Natural killer cell treated with Interleukin-12 subunit alpha and Interleukin-12 subunit beta and Interleukin-15 and Interleukin-18, amount 100 ng/mL, for 72 hours (primary cell): ENCODE measurements at regions not wholly inside any gene's neighbourhood (a gene's known extent, or its start where the extent isn't known, plus 50 kb on each side); places are given as distances from the start of the nearest gene placed in this dataset.
A peak's percentile ranks its signal among the peaks of the same experiment; 100 is the strongest.
"Not testable (repeated sequence)": the region's sequence is repeated elsewhere in the genome, so short reads cannot be mapped to it uniquely, and the experiment has no call there.

Experiments
- ATAC-seq, 2 donors: fragments of 150-1000 bp; cut with Tn5 transposase in 1 of 2; sonication (Bioruptor Pico), chemical (Tn5 transposase) in 1 of 2; 2 replicates each; pipeline ENCODE4 v1.10.0; 2021
- DNase-seq: peaks from one replicate; pipeline ENCODE4 v3.0.0; 2022; ENCODE audit warnings: low spot score
- H3K27ac Mint-ChIP-seq, 2 donors: 1 replicate in 1 of 2; 2 replicates in 1 of 2; pipeline ENCODE4 v1.8.0; 2022; ENCODE audit warnings: mixed read lengths in 2 of 2, mild to moderate bottlenecking in 1 of 2, moderate library complexity in 1 of 2
- H3K27me3 Mint-ChIP-seq, 2 donors: 1 replicate in 1 of 2; 2 replicates in 1 of 2; pipeline ENCODE4 v1.8.0; 2022; ENCODE audit warnings: mixed read lengths in 2 of 2
- H3K36me3 Mint-ChIP-seq: one replicate; pipeline ENCODE4 v1.8.0; 2022; ENCODE audit warnings: mixed read lengths
- H3K4me1 Mint-ChIP-seq, 2 donors: 1 replicate in 1 of 2; 2 replicates in 1 of 2; pipeline ENCODE4 v1.8.0; 2022; ENCODE audit warnings: low read depth in 2 of 2, mixed read lengths in 2 of 2, mild to moderate bottlenecking in 1 of 2
- H3K4me3 Mint-ChIP-seq: one replicate; pipeline ENCODE4 v1.8.0; 2022; ENCODE audit warnings: mixed read lengths
- H3K9me3 Mint-ChIP-seq: 2 replicates; pipeline ENCODE4 v1.8.0; 2022; ENCODE audit warnings: mixed read lengths

DNA sequence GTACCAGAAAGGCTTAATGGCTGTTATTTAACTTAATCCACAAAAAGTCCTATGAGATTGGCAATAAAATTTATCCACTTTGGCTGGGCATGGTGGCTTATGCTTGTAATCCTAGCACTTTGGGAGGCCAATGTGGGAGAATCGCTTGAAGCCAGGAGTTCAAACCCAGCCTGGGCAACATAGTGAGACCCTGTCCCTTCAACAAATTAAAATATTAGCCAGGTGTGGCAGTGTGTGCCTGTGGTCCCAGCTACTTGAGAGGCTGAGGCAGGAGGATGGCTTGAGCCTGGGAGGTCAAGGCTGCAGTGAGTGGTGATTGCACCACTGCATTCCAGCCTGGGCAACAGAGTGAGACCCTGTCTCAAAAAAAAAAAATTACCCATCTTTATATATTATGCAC lies 193.4 kb upstream of the GATA6 start:
- H3K36me3 Mint-ChIP-seq, H3K4me1 Mint-ChIP-seq, H3K27me3 Mint-ChIP-seq, ATAC-seq, H3K27ac Mint-ChIP-seq, H3K4me3 Mint-ChIP-seq, DNase-seq, H3K9me3 Mint-ChIP-seq: not testable (repeated sequence)

DNA sequence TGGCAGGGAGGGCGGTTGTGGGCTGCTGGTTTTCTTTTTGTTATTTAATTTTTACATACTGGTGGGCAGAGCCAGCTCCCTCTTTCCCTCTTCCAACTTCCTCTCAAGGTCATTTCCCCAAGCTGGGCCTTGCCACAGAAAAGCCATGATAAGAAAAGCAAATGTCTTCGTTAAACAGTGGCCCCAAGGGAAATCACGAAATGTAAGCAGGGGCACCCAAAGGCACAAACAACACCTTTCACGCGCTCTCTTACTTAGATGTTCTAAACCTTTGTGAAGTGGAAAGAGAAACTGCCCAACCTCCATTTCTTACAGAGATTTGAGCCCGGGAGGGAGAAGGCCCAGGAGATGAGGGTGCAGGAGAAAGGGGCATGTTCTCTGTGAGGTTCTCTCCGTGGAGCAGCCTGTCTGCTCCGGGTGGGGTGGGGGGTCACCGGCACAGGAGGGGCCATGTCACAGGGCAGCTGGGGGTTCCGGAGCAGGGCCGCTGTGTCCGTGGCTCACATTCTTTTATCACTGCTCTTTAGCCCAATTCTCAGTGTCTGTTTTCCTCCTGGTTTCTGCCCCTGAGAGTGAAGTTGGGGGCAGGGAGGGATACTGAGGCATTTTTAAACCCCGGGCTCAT lies 190.7 kb upstream of the GATA6 start:
- no peaks in the 10 kb centered on the region for H3K36me3 Mint-ChIP-seq
- no peaks in the 10 kb centered on the region for H3K9me3 Mint-ChIP-seq
- H3K27me3 Mint-ChIP-seq: peaks cover 0 to 5% of the 10 kb centered on the region in 2 donors
- ATAC-seq: no peak
- H3K4me1 Mint-ChIP-seq: no peaks in the 10 kb centered on the region
- H3K4me3 Mint-ChIP-seq: no peak overlapping the region
- H3K27ac Mint-ChIP-seq: no peak overlapping the region
- DNase-seq: no peak

DNA sequence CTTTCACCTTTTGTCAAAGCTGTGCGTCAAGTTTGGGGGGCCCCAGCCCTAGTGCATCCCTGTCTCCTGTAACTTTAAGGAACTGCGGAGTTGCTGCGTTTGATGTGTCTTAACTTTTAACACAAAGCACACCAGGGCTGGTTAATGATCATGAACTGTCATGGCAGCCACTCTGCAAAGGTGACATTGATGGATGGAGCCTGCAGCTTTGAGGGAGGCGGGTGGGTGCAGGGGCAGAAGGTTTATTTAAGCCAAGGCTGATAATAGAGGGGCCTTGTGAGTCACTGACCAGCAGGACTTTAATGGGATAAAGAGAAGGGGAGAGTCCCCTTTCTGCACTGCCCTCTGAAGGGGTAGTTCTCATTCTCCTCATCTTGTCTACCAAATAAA lies 190.2 kb upstream of the GATA6 start:
- Mint-ChIP-seq H3K4me1 (no peaks in the 10 kb centered on the region), H3K27me3 (peaks cover 0 to 9% of the 10 kb centered on the region in 2 donors), H3K36me3 (no peaks in the 10 kb centered on the region), H3K4me3 (no peak overlapping the region), H3K27ac (no peak overlapping the region), H3K9me3 (no peaks in the 10 kb centered on the region)
- DNase-seq: no peak
- no peak for ATAC-seq

DNA sequence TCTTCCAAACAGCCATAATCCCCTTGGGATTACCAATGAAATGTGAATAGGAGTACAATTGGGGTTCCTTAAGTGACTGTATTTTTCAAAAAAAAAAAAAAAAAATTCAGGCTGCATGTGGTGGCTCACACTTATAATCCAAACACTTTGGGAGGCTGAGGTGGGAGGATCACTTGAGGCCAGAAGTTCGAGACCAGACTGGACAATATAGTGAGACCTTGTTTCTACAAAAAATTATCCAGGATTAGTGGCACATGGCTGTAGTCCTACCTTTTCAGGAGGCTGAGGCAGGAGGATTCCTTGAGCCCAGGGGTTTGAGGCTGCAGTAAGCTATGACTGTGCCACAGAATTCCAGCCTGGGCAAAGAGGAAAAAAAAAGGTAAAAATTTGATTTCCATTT lies 189.6 kb upstream of the GATA6 start:
- Mint-ChIP-seq H3K4me3 (no peak overlapping the region), H3K27me3 (peaks cover 1 to 9% of the 10 kb centered on the region in 2 donors), H3K4me1 (no peaks in the 10 kb centered on the region), H3K36me3 (no peaks in the 10 kb centered on the region), H3K27ac (no peak overlapping the region), H3K9me3 (no peaks in the 10 kb centered on the region)
- DNase-seq: no peak
- no peak for ATAC-seq

DNA sequence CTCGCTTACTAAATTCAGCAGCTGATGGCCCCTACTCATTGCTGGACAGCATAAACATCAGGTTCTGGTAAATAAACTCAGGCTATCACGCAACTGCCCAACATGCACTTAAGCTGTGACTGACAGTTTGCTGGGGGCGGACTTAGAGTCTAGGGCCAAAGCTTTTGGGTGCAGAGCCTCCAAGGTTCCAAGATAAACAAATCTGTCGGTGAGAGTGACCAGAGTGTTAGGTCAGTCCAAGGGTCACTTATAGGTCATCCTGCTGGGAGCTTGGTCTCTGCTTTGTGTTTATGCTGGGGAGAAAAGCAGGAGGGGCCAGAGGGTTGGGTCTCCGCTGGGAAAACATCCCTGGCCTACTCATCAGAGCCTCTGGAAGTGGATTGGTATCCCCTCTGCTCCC lies 188.6 kb upstream of the GATA6 start:
- Mint-ChIP-seq H3K27me3 (peaks cover 8 to 11% of the 10 kb centered on the region in 2 donors), H3K27ac (no peak overlapping the region), H3K9me3 (no peaks in the 10 kb centered on the region), H3K36me3 (no peaks in the 10 kb centered on the region), H3K4me1 (no peaks in the 10 kb centered on the region), H3K4me3 (no peak overlapping the region)
- DNase-seq: no peak
- no peak for ATAC-seq

DNA sequence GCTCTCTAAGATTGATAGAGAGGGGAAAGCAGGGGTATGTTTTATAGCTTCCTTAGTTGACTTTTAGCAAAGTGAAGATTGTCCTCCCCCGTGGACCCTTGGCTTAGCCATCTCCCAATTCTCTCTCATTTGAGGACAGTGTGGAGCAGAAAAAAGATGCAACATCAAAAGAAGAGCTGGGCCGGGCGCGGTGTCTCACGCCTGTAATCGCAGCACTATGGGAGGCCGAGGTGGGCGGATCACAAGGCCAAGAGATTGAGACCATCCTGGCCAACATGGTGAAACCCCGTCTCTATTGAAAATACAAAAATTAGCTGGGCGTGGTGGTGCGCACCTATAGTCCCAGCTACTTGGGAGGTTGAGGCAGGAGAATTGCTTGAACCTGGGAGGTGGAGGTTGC lies 187.9 kb upstream of the GATA6 start:
- H3K27ac Mint-ChIP-seq, ATAC-seq, H3K4me1 Mint-ChIP-seq: not testable (repeated sequence)

DNA sequence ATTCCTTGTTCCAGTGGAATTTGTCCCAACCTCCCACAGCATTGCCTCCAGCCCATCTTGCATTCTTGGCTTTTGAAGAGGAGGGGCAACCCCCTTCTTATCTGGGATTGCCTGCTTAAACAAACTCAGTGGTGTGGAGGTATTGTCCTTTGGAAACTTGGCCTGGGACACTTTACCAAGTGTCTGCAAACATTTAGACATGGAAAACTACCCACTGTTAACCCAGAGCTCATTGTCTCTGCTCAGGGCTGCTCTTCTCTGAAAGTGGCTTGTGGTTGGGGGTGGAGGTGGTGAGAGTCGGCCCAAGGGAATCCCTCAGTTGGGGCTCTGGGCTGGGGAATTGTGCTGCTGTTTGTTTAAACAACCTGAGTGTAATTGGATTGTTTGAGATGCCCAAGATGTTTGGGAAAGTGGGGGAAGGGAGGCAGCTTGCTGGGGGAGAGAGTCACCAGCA lies 178.3 kb upstream of the GATA6 start:
- no peaks in the 10 kb centered on the region for H3K9me3 Mint-ChIP-seq
- H3K4me3 Mint-ChIP-seq: no peak overlapping the region
- H3K4me1 Mint-ChIP-seq: no peaks in the 10 kb centered on the region
- no peaks in the 10 kb centered on the region for H3K36me3 Mint-ChIP-seq
- no peak for ATAC-seq
- peaks cover 26 to 34% of the 10 kb centered on the region in 2 donors for H3K27me3 Mint-ChIP-seq
- H3K27ac Mint-ChIP-seq: no peak overlapping the region
- no peak for DNase-seq

More for the DNA sequence above, 187.9 kb upstream of the GATA6 start:
- not testable (repeated sequence) for H3K9me3 Mint-ChIP-seq, H3K4me3 Mint-ChIP-seq, DNase-seq, H3K36me3 Mint-ChIP-seq
- peaks cover 8 to 11% of the 10 kb centered on the region in 2 donors for H3K27me3 Mint-ChIP-seq

DNA sequence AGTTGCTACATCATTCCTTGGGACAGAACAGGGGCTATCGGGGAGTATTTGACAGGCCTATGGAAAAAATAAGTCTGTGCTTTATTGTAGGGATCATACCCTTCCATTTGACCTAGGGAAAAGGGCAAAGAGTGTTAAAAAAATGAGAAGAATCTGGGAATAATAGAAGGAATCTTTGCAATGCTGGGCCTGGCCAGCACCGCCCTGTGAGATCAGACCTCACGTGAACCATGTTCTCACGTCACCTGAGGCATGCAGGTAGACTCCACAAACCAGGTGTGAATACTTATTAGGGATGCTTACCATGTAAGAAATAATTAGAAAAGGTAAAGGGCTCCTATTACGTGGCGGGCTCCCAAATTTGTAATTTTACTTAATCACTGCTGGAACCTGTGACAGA lies 177.5 kb upstream of the GATA6 start:
- Mint-ChIP-seq H3K27ac (no peak overlapping the region), H3K36me3 (no peaks in the 10 kb centered on the region), H3K9me3 (no peaks in the 10 kb centered on the region), H3K27me3 (peaks cover 25 to 34% of the 10 kb centered on the region in 2 donors), H3K4me3 (no peak overlapping the region), H3K4me1 (no peaks in the 10 kb centered on the region)
- ATAC-seq (no peak), DNase-seq (no peak)

DNA sequence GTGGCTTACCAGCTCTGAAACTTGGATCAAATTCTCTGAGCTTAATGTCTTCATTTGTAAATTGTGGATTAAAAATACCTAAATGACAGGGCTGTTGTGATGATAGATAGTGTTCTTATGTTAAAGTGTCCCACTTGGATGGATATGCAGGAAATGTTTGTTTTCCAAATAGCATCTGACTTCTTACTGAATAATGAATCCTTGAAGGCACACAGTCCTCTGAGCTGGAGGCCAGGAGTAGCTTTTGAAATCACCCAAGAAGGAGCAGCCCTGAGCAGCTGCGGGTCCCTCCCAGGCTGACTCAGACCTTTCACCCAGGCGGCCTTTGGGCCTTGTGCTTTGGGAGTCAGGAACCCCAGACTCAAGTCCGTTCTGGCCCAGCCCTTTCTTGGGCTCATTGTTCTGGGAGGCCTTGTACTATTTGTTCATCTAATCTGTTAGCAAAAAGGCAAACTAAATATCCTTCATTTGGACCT lies 173.0 kb upstream of the GATA6 start:
- Mint-ChIP-seq H3K36me3 (no peaks in the 10 kb centered on the region), H3K4me3 (no peak overlapping the region), H3K27me3 (peaks cover 8 to 18% of the 10 kb centered on the region in 2 donors), H3K27ac (no peak overlapping the region), H3K4me1 (peaks cover 4 to 5% of the 10 kb centered on the region in 2 donors), H3K9me3 (no peaks in the 10 kb centered on the region)
- DNase-seq (no peak), ATAC-seq (no peak)

DNA sequence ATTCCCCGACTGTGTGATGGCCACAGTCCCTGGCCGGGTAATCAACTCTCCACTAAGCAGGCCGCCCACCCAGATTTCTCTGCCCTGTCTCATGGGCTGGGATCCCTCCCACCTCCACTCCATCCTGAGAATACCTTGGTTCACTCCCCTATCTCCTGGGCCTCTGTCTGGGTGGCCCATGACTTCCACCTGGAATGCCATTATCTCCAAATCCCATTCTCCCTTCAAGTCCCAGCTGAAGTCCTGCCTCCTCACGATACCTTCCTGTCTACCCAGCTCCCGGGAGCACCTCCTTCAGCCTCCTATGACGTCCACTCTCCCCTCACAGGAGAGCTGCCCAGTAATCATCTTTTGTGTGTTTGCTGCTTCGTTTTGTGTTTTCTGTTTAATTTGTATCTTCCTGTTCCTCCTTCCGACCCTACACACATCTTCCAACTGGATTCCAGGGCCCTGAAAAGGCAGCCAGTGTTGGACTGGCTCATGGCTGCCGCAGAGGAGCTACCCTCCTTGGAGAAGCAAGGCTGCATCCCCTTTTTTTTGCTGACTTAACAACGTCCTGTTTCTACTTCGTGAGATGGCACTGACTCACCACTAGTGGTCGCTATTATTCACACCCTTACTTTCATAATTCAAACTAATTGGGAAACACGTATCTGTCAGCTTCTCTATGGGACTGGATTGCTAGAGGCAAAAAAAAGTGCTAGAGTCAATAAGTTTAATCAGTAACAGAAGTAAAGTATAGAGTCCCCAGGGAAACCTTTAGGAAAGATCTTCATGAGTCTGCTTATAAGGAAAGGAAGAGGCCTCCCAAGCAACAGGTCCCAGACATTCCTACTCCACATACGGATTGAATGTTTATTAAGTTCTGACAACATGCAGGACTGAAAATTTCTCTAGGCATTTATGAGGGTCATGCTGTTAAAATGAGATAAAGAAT lies 171.9 kb upstream of the GATA6 start:
- peak; percentile 68 for DNase-seq
- Mint-ChIP-seq H3K4me3 (no peak overlapping the region), H3K4me1 (peaks cover 4 to 5% of the 10 kb centered on the region in 2 donors), H3K27me3 (peaks cover 4 to 7% of the 10 kb centered on the region in 2 donors), H3K9me3 (no peaks in the 10 kb centered on the region), H3K36me3 (no peaks in the 10 kb centered on the region), H3K27ac (no peak overlapping the region)
- ATAC-seq: peak; percentile 43 to 62

DNA sequence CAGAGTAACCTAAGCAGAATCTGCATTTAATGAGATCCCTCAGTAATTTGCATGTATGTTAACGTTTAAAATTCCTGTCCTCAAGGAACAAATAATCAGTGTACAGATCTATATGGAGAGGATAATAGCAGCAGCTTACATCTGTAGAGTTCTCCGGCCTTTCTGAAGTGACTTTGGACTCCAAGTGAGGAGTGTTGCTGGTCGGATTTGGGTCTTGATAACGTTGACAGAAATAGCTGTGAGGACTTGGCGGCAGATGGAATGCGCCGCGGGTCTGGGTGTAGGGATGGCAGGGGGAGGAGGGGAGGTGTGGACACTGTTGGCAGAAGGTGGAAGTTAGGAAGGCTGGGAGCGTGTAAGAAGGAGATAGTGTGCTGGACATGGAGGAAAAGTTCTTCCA lies 170.9 kb upstream of the GATA6 start:
- Mint-ChIP-seq H3K36me3 (no peaks in the 10 kb centered on the region), H3K27me3 (peaks cover 6% of the 10 kb centered on the region in 2 donors), H3K4me3 (no peak overlapping the region), H3K9me3 (no peaks in the 10 kb centered on the region), H3K4me1 (peaks cover 4 to 5% of the 10 kb centered on the region in 2 donors), H3K27ac (no peak overlapping the region)
- ATAC-seq (no peak), DNase-seq (no peak)

DNA sequence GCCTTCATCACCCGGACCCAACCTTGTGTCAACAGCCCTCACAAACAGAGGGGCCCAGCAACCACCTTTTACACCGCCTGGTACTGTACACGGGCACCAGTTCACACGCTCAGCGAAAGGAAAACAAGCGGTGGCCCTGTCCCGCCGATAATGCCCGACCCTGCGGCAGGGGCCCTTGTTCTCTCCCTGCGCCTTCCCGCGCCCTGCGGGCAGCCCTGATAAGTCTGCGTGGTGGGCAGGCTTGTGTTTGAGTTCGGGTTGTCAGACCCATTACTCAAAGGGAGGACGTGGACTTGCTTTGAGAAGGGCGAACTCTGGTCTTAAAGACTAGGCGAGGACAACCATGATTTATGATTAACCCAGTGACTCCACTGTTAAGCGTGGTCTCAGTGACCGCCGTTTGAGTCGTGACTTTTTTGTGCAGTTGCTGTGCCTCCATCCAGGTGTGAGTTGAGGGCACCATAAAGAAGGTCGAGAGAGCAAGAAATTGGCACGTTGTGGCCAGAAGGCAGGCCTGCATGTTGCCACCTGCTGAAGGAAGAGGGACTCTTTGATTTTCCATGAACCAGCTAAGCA lies 167.4 kb upstream of the GATA6 start:
- Mint-ChIP-seq H3K27ac (no peak overlapping the region), H3K4me3 (no peak overlapping the region), H3K36me3 (no peaks in the 10 kb centered on the region), H3K9me3 (no peaks in the 10 kb centered on the region), H3K4me1 (peaks cover 4 to 5% of the 10 kb centered on the region in 2 donors), H3K27me3 (peaks cover 4 to 6% of the 10 kb centered on the region in 2 donors)
- no peak for DNase-seq
- no peak for ATAC-seq

DNA sequence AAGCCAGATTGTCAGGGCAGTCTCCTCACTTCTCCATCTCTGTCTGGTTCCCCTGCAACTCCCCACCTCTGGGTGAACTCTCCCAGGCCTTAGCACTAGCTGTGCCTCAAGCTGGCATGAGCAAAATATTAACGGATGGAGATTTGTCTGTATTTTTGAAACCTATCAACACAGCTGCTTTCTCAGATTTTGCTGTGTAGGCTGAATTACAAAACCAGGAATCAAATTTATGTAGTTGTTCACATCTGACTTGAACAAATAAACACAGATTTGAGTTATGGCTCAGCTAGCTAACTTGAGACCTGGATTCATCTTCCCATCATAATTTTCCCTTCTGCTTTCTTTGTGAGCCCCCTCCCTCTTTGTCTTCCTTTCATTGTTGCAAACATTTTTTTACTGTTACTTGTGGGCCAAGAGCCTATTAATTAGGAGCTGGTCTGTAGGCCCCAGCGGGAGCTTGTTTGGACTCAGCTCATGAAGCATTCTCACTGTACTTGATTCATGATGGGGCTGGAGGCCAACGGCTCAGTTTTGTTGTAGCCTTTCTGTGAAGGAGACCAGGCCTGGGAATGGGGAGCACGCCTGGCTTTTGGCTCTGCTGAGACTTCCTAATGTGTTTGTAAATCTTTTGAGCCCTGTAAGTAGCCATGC lies 164.1 kb upstream of the GATA6 start:
- no peak overlapping the region for H3K4me3 Mint-ChIP-seq
- H3K27ac Mint-ChIP-seq: no peak overlapping the region
- peaks cover 2% of the 10 kb centered on the region in 2 donors for H3K27me3 Mint-ChIP-seq
- H3K36me3 Mint-ChIP-seq: no peaks in the 10 kb centered on the region
- ATAC-seq (no peak), DNase-seq (no peak)
- H3K4me1 Mint-ChIP-seq: no peaks in the 10 kb centered on the region
- H3K9me3 Mint-ChIP-seq: peaks cover under 1% of the 10 kb centered on the region
